WTC11 (cell line): ENCODE measurements at regions not wholly inside any gene's neighbourhood (a gene's known extent, or its start where the extent isn't known, plus 50 kb on each side); places are given as distances from the start of the nearest gene placed in this dataset.

Experiments used
- CBFB ChIP-seq: sonication (generic); formaldehyde crosslinking; IDR thresholded peaks from 2 replicates; pipeline ENCODE4 v1.8.1; 2022; ENCODE audit warnings: mild to moderate bottlenecking, low read depth, missing genetic modification reagents
- JAZF1 ChIP-seq: fragments of 250-450 bp; sonication (Bioruptor Pico); IDR thresholded peaks from 2 replicates; pipeline ENCODE4 v1.9.0; 2021; ENCODE audit warnings: moderate library complexity, mild to moderate bottlenecking, inconsistent platforms
- NFE2L1 ChIP-seq: sonication (generic); formaldehyde crosslinking; IDR thresholded peaks from 2 replicates; pipeline ENCODE4 v1.8.1; 2023; ENCODE audit warnings: missing genetic modification reagents
- SMAD4 ChIP-seq: sonication (generic); formaldehyde crosslinking; IDR thresholded peaks from 2 replicates; pipeline ENCODE4 v1.8.0; 2022; ENCODE audit warnings: mild to moderate bottlenecking, missing genetic modification reagents
- TF ChIP-seq, protein P1 (sequence below): fragments of 200-600 bp; IDR thresholded peaks from 2 replicates; pipeline ENCODE4 v1.8.0; 2022; ENCODE audit warnings: antibody characterized with exemption
- TF ChIP-seq, protein P2 (sequence below): sonication (generic); formaldehyde crosslinking; IDR thresholded peaks from 2 replicates; pipeline ENCODE4 v1.8.0; 2022; ENCODE audit warnings: mild to moderate bottlenecking, missing genetic modification reagents

DNA sequence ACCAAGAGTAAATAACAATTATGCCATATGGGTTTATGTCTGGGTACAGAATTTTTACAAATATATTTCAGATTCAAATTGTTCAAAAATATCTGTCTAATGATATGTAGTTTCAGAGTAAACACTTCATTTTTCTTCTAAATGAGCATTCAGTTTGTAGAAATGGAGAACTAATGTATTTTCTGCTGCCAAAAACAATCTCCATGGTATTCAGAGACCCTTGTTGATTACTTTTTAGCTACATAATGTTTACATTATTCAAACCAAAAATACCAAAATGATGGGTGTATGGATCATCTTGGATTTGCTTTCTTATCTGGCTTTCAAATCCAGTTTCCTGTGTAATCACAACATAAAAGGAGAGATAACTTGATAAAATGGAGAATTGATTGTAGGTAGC is 576.0 kb upstream of the CDH4 start:
- TF ChIP-seq, protein P1, sequence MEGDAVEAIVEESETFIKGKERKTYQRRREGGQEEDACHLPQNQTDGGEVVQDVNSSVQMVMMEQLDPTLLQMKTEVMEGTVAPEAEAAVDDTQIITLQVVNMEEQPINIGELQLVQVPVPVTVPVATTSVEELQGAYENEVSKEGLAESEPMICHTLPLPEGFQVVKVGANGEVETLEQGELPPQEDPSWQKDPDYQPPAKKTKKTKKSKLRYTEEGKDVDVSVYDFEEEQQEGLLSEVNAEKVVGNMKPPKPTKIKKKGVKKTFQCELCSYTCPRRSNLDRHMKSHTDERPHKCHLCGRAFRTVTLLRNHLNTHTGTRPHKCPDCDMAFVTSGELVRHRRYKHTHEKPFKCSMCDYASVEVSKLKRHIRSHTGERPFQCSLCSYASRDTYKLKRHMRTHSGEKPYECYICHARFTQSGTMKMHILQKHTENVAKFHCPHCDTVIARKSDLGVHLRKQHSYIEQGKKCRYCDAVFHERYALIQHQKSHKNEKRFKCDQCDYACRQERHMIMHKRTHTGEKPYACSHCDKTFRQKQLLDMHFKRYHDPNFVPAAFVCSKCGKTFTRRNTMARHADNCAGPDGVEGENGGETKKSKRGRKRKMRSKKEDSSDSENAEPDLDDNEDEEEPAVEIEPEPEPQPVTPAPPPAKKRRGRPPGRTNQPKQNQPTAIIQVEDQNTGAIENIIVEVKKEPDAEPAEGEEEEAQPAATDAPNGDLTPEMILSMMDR: no peak
- TF ChIP-seq NFE2L1 (no peak), CBFB (CRISPR knock-in tag) (no peak), SMAD4 (CRISPR knock-in tag) (no peak), JAZF1 (CRISPR knock-in tag) (no peak)
- TF ChIP-seq, protein P2, sequence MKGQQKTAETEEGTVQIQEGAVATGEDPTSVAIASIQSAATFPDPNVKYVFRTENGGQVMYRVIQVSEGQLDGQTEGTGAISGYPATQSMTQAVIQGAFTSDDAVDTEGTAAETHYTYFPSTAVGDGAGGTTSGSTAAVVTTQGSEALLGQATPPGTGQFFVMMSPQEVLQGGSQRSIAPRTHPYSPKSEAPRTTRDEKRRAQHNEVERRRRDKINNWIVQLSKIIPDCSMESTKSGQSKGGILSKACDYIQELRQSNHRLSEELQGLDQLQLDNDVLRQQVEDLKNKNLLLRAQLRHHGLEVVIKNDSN (CRISPR knock-in tag): no peak
